Fibroblast of the aortic adventitia (primary cell): ENCODE measurements at regions not wholly inside any gene's neighbourhood (a gene's known extent, or its start where the extent isn't known, plus 50 kb on each side); places are given as distances from the start of the nearest gene placed in this dataset.

ENCODE experiments used
- DNase-seq: peaks from one replicate; pipeline ENCODE4 v3.0.0-alpha.2; 2010; ENCODE audit warnings: low read depth
- H3K4me3 ChIP-seq: 2 replicates; pipeline ENCODE4 v1.5.1; 2011; ENCODE audit warnings: low read depth, mild to moderate bottlenecking, control low read depth, low read length, moderate library complexity
- TF ChIP-seq, protein P1 (sequence below): IDR thresholded peaks from 2 replicates; pipeline ENCODE4 v1.5.1; 2011; ENCODE audit warnings: mild to moderate bottlenecking, low read length, control low read depth, inconsistent platforms; ENCODE audit not compliant: insufficient read depth

DNA sequence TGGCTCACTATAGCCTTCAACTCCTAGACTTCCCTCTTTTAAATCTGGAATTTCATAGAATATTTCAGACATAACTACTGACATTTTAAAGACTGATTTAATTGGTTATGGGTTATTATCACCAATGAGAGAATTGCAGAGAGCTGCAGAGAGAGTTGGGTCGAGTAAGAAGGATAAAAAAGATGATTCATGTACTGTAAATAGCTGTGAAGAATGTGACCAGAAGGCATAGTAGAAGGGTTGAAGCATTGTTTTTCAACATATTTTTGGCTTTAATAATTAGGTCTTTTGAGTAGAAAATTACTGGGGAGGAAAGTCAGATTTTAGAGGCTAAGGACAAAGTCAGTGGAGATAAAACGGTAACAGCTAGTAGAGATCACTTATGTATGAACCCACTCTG is 503.2 kb upstream of the SLC8A1 start:
- H3K4me3 ChIP-seq = no peak overlapping the region
- TF ChIP-seq, protein P1, sequence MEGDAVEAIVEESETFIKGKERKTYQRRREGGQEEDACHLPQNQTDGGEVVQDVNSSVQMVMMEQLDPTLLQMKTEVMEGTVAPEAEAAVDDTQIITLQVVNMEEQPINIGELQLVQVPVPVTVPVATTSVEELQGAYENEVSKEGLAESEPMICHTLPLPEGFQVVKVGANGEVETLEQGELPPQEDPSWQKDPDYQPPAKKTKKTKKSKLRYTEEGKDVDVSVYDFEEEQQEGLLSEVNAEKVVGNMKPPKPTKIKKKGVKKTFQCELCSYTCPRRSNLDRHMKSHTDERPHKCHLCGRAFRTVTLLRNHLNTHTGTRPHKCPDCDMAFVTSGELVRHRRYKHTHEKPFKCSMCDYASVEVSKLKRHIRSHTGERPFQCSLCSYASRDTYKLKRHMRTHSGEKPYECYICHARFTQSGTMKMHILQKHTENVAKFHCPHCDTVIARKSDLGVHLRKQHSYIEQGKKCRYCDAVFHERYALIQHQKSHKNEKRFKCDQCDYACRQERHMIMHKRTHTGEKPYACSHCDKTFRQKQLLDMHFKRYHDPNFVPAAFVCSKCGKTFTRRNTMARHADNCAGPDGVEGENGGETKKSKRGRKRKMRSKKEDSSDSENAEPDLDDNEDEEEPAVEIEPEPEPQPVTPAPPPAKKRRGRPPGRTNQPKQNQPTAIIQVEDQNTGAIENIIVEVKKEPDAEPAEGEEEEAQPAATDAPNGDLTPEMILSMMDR = no peak
- DNase-seq = no peak

DNA sequence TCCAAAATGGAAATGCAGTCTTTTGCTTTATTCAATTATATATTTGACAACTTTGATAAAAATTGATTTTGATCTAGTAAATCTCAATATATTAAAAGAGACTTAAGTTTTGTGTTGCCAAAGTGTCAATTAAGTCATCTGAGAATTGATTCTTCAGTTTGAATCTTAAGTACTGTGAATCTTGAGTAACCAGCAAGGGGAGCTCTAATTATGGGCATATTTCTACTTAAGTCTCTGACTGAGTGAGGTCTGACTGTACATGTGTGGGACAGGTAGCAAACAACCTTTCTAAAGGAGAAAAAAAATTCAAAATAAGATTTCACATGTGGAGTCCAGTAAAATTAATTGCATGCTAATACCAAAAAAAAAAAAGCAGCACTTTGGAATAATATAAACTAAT is 503.7 kb upstream of the SLC8A1 start:
- DNase-seq = no peak
- TF ChIP-seq, protein P1 = no peak

DNA sequence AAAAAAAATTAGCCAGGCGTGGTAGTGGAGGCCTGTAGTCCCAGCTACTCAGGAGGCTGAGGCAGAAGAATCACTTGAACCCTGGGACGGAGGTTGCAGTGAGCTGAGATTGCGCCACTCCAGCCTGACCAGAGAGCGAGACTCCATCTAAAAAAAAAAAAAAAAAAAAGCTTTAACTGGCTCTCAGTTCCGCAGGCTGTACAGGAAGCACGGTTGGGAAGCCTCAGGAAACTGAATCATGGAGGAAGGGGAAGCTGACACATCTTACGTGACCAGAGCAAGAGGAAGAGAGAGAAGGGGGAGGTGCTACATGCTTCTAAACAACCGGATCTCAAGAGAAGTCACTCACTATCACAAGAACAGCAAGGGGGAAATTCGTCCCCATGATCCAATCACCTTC is 505.6 kb upstream of the SLC8A1 start:
- no peak for DNase-seq
- TF ChIP-seq, protein P1 = no peak
- no peak overlapping the region for H3K4me3 ChIP-seq

More for the DNA sequence above, 503.7 kb upstream of the SLC8A1 start:
- no peak overlapping the region for H3K4me3 ChIP-seq

DNA sequence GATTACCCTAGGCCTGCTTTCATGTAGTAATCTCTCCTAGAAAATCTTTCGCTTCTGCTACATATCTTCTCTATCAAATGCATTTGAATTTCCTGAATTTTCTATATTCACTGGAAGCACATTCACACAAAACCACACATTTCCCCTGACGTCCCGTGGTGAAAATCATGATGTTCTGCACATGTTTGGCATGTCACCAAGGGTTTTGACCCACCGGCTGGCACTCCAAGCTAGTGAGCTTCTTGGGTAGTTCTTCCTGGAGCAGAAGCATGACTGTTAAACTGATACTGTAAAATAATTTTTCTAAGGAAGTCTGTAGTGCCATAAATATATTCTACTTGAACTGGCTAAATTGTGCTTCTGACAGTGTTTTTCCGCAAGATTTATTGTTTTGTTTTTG is 510.1 kb upstream of the SLC8A1 start:
- TF ChIP-seq, protein P1 = no peak
- DNase-seq = no peak
- H3K4me3 ChIP-seq = no peak overlapping the region

DNA sequence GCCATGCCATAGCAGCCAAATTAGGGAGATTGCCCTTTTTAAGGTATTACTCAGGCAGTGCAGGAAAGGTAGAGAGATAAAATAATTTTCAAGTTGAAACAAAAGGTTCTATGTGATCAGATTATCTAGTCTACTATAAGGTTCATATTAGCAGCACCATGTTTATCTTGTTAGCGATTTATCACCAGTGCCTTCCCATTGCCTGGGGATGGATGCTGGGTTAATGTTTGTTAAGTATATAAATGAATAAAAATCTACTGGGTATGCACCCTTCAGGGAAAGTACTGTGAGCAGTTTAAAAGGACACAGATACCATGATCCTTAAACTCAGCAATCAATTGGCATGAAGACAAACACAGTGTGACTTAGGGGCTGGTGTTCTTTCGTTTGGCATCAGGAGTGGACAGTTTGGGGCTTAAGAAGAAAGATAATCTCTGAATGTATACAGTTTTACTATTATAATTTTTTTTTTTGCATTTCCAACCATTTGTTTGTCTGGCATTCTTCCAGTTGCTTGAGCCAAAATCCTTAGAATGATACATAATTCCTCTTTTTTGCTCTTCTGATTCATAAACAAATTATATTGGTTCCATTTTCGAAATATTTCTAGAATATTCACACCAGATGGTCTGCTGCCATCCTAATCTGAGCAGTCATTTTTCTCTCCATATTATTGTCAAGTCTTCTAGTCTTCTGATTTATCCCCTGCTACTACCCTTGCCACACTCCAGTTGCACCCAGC is 512.8 kb upstream of the SLC8A1 start:
- DNase-seq = no peak
- TF ChIP-seq, protein P1 = no peak

DNA sequence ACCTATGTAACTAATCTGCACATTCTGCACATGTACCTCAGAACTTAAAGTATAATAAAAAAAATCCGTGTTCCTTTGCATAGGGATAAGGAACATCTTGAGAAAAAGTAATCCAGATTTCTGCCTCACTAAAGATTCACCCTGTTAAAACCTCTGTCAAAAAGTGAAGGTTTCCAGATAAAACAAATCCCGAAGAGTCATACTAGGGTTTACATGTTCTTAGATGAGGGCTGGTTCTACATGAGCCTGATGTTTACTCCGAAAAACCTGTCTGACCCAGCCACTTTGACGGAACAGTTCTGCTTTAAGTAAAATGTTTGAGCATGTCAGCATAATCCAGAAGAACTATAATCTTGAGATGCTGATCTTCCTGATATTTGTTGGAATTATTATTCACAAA is 515.6 kb upstream of the SLC8A1 start:
- H3K4me3 ChIP-seq = no peak overlapping the region
- DNase-seq = no peak
- TF ChIP-seq, protein P1 = no peak

More for the DNA sequence above, 512.8 kb upstream of the SLC8A1 start:
- no peak overlapping the region for H3K4me3 ChIP-seq

DNA sequence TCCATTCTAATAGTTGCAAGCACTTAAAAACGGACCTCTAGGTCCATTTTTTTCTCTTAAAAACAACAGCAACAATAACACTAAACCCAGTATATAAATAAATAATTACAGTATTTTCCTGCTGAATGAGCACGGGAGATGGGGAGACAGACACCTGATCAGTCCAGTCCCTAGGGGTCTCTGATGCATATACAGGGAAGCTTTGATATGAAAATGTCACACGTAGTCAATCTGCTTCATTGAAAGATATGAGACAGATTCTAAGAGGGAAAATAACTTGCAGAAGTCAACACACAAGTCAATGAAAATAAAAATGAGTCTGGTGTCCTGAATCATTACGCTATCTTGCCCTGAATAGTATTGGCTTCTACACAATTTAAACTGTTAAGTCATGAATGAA is 523.3 kb upstream of the SLC8A1 start:
- no peak overlapping the region for H3K4me3 ChIP-seq
- TF ChIP-seq, protein P1 = no peak
- DNase-seq = no peak
